ENCODE measurements at regions not wholly inside any gene's neighbourhood (a gene's known extent, or its start where the extent isn't known, plus 50 kb on each side); places are given as distances from the start of the nearest gene placed in this dataset.
"Not testable (repeated sequence)": the region's sequence is repeated elsewhere in the genome, so short reads cannot be mapped to it uniquely, and the experiment has no call there.

DNA sequence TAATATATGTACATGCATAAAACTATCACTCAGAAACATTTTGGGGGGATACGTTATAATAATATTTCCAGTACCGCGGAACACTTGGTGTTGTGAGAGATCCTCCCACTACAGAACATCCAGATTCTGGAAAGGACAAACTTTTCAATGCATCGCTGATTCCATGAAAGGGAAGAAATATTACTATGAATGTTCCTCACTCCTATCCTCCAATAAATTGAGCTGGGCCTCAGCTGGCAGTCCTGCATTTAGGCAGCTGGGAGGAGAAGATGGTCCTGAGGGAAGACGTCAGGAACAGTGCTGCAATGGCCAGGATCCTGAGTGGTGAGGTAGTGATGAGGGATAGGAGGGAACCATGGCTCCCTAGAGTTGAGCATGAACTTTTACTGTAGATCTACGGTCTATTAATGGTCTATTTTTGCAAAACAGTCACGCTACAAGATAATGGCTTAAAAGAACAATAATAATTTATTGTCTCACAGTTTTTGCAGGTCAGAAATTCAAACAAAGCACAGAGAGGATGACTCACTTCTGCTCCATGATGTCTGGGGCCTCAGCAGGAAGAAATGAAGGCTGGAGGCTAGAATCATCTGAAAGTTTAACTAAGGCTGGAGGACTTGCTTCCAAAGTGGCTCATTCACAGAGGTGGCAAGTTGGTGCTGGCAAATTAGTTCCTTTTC lies 538.1 kb downstream of the STIM2 start:
- no peaks in the 10 kb centered on the region for H3K36me3 Mint-ChIP-seq
- H3K4me3 Mint-ChIP-seq = no peak overlapping the region
- H3K27me3 Mint-ChIP-seq = no peaks in the 10 kb centered on the region
- no peaks in the 10 kb centered on the region for H3K4me1 Mint-ChIP-seq
- ATAC-seq = no peak
- DNase-seq = no peak
- H3K27ac Mint-ChIP-seq = no peak overlapping the region
- H3K9me3 Mint-ChIP-seq (ENCODE audit: low read depth) = peaks cover 10% of the 10 kb centered on the region
- CTCF ChIA-PET = no interaction called here

DNA sequence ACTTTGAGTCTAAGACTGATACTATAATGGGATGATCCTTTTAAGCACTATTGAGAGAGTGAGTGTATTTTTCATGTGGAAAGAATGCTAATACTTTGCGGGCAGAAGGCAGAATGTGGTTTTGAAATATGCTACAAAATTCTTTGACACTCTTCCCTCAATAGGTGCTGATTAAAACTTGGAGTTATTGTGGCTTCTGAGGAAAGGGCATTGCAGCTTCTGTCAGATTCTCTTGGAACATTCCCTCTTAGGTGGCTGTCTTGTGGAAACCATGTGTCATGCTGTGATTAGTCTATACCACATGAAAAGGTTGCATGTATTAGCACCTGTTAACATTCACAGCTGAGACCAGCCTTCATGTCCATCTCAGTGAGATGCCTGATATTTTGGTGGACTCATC lies 547.0 kb downstream of the STIM2 start:
- ATAC-seq = no peak

DNA sequence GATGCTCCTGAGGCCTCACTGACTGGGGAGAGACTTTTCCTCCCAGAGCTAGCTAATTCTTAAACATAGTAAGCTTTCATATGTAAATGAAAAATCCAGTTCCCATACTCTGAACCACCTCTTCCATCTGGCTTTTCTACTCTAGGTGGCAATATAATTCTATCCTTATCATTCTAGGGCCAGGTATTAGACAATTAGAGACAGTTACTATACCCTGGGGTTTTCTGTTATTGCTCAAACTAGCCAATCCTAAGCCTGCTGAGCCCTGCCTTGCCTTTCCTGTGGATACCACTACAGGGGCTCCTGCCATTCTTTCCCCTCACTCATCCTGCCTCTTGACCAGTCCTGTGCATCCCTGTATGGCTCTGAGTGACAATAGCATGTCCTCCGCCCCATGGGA lies 552.0 kb downstream of the STIM2 start:
- Mint-ChIP-seq H3K27ac (no peak overlapping the region), H3K27me3 (no peaks in the 10 kb centered on the region), H3K9me3 (ENCODE audit: low read depth) (peaks cover 3% of the 10 kb centered on the region), H3K36me3 (no peaks in the 10 kb centered on the region), H3K4me3 (no peak overlapping the region), H3K4me1 (no peaks in the 10 kb centered on the region)
- DNase-seq (no peak), ATAC-seq (no peak)
- CTCF ChIA-PET = no interaction called here

More for the DNA sequence above, 547.0 kb downstream of the STIM2 start:
- Mint-ChIP-seq H3K27me3 (no peaks in the 10 kb centered on the region), H3K36me3 (no peaks in the 10 kb centered on the region), H3K4me3 (no peak overlapping the region), H3K27ac (no peak overlapping the region), H3K4me1 (no peaks in the 10 kb centered on the region), H3K9me3 (ENCODE audit: low read depth) (peaks cover 8% of the 10 kb centered on the region)
- DNase-seq = no peak
- CTCF ChIA-PET = no interaction called here

DNA sequence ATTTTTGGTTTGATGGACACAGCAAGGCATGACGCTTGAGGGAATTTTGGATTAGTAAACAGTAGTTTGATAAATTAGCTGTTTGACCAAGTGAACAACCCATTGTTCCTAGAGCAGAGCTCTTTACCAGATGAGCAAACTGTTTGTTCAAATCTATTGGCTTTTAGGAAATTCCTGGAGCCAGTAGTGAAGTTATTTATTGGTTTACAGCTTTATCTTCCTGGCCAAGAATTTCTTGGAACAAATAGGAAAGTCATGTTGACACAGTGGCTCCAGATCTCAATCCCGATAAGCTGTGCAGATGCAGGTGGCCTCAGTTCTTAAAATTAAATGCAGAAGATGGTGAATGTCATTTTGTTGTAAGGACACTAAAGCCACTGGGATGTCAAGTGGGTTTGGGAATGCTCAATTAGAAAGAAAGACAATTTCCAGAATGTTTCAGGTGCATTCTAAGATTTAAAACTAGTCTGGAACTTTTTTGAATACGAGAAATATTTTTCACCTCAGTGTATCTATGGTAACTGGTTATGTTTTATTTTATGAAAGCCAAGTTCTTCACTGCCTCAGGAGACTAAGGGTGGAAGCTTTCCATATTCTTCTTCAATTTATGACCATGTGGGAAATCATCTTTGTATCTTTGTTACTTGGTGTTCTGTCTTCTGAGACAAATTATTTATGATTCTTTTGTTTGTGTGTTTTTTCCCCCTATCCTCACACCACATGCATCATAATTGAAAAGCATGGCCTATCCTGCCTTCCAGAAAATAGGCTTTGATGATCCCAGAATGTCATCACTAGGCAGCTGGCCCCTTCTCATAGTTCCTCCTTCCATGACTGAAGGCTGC lies 554.5 kb downstream of the STIM2 start:
- ATAC-seq = no peak
- H3K36me3 Mint-ChIP-seq = no peaks in the 10 kb centered on the region
- H3K4me1 Mint-ChIP-seq = no peaks in the 10 kb centered on the region
- H3K27ac Mint-ChIP-seq = no peak overlapping the region
- peaks cover 3% of the 10 kb centered on the region for H3K9me3 Mint-ChIP-seq (ENCODE audit: low read depth)
- no peaks in the 10 kb centered on the region for H3K27me3 Mint-ChIP-seq
- CTCF ChIA-PET = no interaction called here
- no peak for DNase-seq
- H3K4me3 Mint-ChIP-seq = no peak overlapping the region

DNA sequence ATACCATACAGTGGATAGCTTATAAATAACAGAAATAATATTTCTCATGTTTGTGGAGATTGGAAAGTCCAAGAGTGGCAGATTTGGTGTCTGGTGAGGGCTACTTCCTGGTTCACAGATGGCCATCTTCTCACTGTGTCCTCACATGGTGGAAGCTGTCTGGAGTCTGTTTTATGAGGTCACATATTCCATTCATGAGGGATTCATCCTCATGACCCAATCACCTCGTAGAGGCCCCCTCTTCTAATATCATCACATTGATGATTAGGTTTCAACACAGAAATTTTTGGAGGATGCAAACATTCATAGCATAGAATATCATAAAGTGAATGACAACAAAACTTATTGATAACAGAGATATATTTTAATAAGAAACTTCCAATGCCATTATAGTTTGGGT lies 568.0 kb downstream of the STIM2 start:
- no peak for ATAC-seq
- H3K4me1 Mint-ChIP-seq = no peaks in the 10 kb centered on the region
- H3K36me3 Mint-ChIP-seq = no peaks in the 10 kb centered on the region
- H3K9me3 Mint-ChIP-seq (ENCODE audit: low read depth) = no peaks in the 10 kb centered on the region
- no peak overlapping the region for H3K27ac Mint-ChIP-seq
- H3K27me3 Mint-ChIP-seq = no peaks in the 10 kb centered on the region
- no peak for DNase-seq
- CTCF ChIA-PET = no interaction called here
- no peak overlapping the region for H3K4me3 Mint-ChIP-seq

DNA sequence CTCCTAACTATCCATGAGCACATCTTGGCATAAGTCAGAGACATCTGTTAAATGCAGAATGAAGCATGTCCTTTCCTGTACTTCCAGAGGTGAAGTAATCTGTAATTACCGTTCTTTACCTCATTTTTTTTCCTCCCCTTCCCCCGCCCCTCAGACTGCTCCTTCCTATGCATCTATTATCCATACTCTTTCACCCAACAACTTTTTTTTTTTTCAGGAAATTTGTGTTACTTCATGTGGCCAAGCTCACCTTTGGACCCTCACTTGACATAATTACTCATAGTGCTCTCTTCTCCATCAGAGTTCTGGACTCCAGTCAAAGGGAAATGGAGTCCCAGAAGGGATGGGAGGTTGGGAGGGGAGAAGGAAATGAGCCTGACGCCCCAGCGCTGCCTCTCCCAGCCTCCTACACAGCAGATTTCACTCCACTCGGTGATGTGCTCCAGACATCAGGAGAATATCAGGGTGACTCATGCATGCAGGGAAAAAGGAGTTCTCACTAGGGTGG lies 568.8 kb downstream of the STIM2 start:
- no peaks in the 10 kb centered on the region for H3K27me3 Mint-ChIP-seq
- H3K4me1 Mint-ChIP-seq = no peaks in the 10 kb centered on the region
- peaks cover 3% of the 10 kb centered on the region for H3K9me3 Mint-ChIP-seq (ENCODE audit: low read depth)
- no peak overlapping the region for H3K4me3 Mint-ChIP-seq
- ATAC-seq = no peak
- H3K36me3 Mint-ChIP-seq = no peaks in the 10 kb centered on the region
- no peak overlapping the region for H3K27ac Mint-ChIP-seq
- CTCF ChIA-PET = no interaction called here
- DNase-seq = no peak

DNA sequence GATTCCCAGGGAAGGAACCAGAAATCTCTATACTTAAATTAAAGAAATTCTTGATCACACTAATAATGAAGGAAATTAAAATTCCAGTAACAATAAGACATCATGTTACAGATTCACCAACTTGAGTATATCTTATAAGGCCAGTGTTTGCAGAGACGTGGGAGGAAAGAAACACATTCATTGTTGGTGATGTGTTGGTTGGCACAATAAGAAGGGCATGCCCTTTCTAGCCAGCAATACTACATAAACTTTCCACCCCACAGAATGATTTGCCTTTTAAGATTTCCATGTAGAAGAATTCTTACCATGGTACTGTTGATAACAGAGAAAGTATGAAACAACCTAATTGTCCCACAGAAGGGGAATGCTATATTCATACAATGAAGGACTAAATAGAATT lies 581.5 kb downstream of the STIM2 start:
- DNase-seq (no peak), ATAC-seq (no peak)
- Mint-ChIP-seq H3K36me3 (no peaks in the 10 kb centered on the region), H3K27ac (no peak overlapping the region), H3K4me1 (no peaks in the 10 kb centered on the region), H3K27me3 (no peaks in the 10 kb centered on the region), H3K4me3 (no peak overlapping the region), H3K9me3 (ENCODE audit: low read depth) (peaks cover 3% of the 10 kb centered on the region)
- CTCF ChIA-PET = no interaction called here

DNA sequence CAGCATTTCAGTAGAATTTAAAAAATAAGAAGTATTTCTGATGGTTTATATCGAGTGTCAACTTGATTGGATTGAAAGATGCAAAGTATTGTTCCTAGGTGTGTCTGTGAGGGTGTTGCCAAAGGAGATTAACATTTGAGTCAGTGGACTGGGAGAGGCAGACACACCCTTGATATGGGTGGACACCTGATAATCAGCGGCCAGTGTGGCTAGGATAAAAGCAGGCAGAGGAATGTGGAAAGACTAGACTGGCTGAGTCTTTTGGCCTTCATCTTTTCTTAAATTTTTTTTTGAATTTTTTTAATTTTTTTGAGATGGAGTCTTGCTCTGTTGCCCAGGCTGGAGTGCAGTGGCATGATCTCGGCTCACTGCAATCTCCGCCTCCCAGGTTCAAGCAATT lies 582.0 kb downstream of the STIM2 start:
- H3K9me3 Mint-ChIP-seq (ENCODE audit: low read depth); H3K4me1 Mint-ChIP-seq; H3K4me3 Mint-ChIP-seq; H3K36me3 Mint-ChIP-seq; ATAC-seq; CTCF ChIA-PET; DNase-seq; H3K27me3 Mint-ChIP-seq; H3K27ac Mint-ChIP-seq: not testable (repeated sequence)

DNA sequence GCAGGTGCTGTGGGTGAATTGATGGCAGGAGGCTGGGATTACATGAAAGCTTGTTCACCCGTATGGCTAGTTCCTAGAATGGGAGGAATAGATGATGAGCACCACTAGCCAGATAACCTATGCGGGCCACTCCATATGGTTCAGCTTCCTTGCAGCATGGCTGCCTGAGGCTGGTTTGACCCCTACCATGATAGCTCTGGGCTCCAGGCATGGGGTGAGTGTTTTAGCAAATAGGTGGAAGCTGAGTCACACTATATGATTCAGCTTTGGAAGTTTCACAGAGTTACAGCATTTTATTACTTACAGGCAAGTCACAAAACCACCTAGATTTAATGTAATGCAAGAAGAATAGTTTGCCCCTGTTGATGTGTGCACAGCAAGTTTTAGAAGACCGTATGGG lies 603.2 kb downstream of the STIM2 start:
- Mint-ChIP-seq H3K27ac (no peak overlapping the region), H3K4me1 (no peaks in the 10 kb centered on the region), H3K27me3 (no peaks in the 10 kb centered on the region), H3K36me3 (no peaks in the 10 kb centered on the region), H3K4me3 (no peak overlapping the region), H3K9me3 (ENCODE audit: low read depth) (no peaks in the 10 kb centered on the region)
- DNase-seq (no peak), ATAC-seq (no peak)
- CTCF ChIA-PET = no interaction called here

DNA sequence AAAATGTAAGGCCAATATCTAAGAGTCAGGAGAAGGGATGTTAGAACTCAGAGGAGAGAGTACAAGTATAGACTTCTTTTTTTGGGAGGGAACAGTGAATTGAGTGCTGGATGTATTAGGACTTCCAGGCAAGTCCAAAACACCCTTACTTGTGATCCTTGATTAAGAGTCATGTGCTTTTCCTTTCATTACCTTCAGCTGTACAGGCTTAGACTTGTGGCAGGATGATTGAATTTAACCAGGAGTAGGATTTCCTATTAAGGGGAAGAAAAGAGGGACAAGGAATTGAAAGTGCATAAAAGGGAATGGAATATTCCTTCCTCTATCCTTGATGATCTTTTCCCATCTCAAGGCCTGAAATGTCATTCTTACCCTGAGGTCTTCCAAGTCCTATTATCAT lies 606.7 kb downstream of the STIM2 start:
- no peak overlapping the region for H3K4me3 Mint-ChIP-seq
- DNase-seq (no peak), ATAC-seq (no peak)
- CTCF ChIA-PET = no interaction called here
- H3K4me1 Mint-ChIP-seq = no peaks in the 10 kb centered on the region
- no peaks in the 10 kb centered on the region for H3K36me3 Mint-ChIP-seq
- H3K27ac Mint-ChIP-seq = no peak overlapping the region
- no peaks in the 10 kb centered on the region for H3K9me3 Mint-ChIP-seq (ENCODE audit: low read depth)
- no peaks in the 10 kb centered on the region for H3K27me3 Mint-ChIP-seq

DNA sequence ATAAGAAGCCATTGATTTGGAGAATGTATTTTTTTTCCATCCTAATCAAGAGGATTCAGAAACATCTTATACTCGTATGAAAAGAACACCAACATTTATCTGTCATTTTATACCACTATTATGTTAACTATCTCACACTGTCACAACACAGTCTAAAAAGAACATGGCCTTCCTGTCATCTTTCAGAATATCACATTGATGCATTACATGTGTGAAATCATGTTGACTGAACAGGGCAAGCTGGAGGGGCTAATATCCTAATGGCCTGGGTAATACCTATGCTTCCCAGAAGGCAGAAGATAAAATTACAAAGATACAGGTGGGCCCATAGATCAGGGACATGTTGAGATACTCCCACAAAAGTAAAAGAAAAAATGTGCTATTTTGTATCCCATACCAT lies 611.7 kb downstream of the STIM2 start:
- Mint-ChIP-seq H3K27me3 (no peaks in the 10 kb centered on the region), H3K9me3 (ENCODE audit: low read depth) (no peaks in the 10 kb centered on the region), H3K4me3 (no peak overlapping the region), H3K36me3 (no peaks in the 10 kb centered on the region), H3K4me1 (no peaks in the 10 kb centered on the region), H3K27ac (no peak overlapping the region)
- CTCF ChIA-PET = no interaction called here
- ATAC-seq = no peak
- no peak for DNase-seq

DNA sequence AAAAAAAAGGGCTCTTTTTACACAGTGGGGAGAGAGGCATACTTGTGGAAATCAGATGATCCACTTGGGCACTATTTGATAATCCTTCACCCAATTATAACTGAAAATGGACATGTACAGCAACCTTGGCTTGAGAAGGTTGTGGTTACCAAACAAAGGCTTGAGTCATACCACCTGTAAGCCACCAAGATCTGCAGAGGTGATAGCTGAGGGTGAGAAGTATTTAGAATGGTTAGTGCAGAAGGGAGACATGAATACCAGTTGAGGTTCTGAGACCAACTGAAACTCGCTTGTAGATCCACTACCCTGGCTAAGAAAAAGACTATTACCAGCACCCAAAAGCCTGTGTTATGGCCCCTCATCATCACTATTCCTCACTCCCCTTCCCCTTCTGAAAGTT lies 614.0 kb downstream of the STIM2 start:
- no peak for DNase-seq
- H3K36me3 Mint-ChIP-seq = no peaks in the 10 kb centered on the region
- no peak overlapping the region for H3K27ac Mint-ChIP-seq
- ATAC-seq = no peak
- H3K9me3 Mint-ChIP-seq (ENCODE audit: low read depth) = no peaks in the 10 kb centered on the region
- CTCF ChIA-PET = no interaction called here
- no peak overlapping the region for H3K4me3 Mint-ChIP-seq
- no peaks in the 10 kb centered on the region for H3K27me3 Mint-ChIP-seq
- no peaks in the 10 kb centered on the region for H3K4me1 Mint-ChIP-seq

DNA sequence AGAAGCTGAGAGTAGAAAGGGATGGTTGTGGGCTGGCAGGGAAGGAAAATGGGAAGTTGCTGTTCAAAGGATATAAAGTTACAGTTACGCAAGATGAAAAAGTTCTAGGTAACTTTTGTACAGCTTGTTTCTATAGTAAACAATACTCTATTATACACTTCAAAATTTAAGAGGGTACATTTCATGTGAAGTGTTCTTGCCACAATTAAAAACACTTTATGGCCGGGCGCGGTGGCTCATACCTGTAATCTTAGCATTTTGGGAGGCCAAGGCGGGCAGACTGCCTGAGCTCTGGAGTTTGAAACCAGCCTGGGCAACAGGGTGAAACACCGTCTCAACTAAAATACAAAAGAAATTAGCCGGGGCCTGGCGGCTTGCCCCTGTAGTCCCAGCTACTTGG lies 623.6 kb downstream of the STIM2 start:
- no peaks in the 10 kb centered on the region for H3K4me1 Mint-ChIP-seq
- no peak overlapping the region for H3K27ac Mint-ChIP-seq
- H3K9me3 Mint-ChIP-seq (ENCODE audit: low read depth) = peaks cover 4% of the 10 kb centered on the region
- no peaks in the 10 kb centered on the region for H3K27me3 Mint-ChIP-seq
- CTCF ChIA-PET = no interaction called here
- no peaks in the 10 kb centered on the region for H3K36me3 Mint-ChIP-seq
- ATAC-seq (no peak), DNase-seq (no peak)
- no peak overlapping the region for H3K4me3 Mint-ChIP-seq

DNA sequence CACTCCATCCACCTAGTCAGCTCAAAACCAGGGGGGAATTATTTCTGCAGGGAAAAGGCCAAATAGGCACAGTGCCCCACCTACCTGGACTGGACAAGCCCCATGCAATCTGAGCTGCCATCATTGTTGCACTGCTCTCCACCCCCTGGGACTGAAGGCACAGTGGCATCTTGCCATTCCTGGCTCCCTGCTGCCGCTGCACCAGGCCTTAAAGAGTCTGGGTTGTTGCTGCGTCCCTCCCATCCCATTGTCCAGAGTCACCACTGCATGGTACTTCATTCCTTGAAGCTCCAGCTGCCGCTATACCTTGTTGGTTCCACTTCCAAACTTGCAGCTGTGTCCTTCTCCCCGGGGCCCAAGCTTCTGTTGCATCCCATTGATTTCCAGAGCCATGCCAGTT lies 629.7 kb downstream of the STIM2 start:
- no peak for ATAC-seq
- no peaks in the 10 kb centered on the region for H3K36me3 Mint-ChIP-seq
- H3K4me3 Mint-ChIP-seq = no peak overlapping the region
- H3K4me1 Mint-ChIP-seq = no peaks in the 10 kb centered on the region
- CTCF ChIA-PET = no interaction called here
- H3K27me3 Mint-ChIP-seq = no peaks in the 10 kb centered on the region
- no peak overlapping the region for H3K27ac Mint-ChIP-seq
- no peak for DNase-seq
- peaks cover 4% of the 10 kb centered on the region for H3K9me3 Mint-ChIP-seq (ENCODE audit: low read depth)
